ENCODE measurements at regions not wholly inside any gene's neighbourhood (a gene's known extent, or its start where the extent isn't known, plus 50 kb on each side); places are given as distances from the start of the nearest gene placed in this dataset.
"Not testable (repeated sequence)": the region's sequence is repeated elsewhere in the genome, so short reads cannot be mapped to it uniquely, and the experiment has no call there.

DNA sequence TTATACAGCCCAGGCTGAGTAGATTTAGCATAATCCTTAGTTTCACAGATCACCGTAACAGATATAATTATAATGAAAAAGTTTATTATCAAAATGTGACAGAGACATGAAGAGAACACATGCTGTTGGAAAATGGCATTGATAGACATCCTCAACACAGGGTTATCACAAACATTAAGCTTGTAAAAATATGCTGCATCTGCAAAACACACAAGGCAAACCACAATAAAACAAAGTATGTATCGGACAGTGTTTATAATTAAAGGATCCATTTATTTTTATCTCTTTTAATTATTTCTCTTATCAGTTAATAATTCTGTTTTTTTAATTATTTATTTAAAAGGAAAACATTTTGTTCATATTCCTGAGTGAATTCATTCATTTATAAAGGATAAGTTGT is 829.9 kb upstream of the CDH9 start:
- no peak for DNase-seq
- Histone ChIP-seq H3K27me3 (ENCODE audit: control insufficient read depth, insufficient read depth, low read length) (no peaks in the 10 kb centered on the region), H3K4me1 (ENCODE audit: control insufficient read depth, insufficient read depth, low read length) (no peaks in the 10 kb centered on the region), H3K36me3 (ENCODE audit: control insufficient read depth, insufficient read depth, low read length) (no peaks in the 10 kb centered on the region), H3K27ac (ENCODE audit: low read length) (no peak overlapping the region), H3K9me3 (ENCODE audit: control insufficient read depth, insufficient read depth, low read length) (no peaks in the 10 kb centered on the region), H3K4me3 (ENCODE audit: low read length) (no peak overlapping the region)
- ATAC-seq: no peak
- intact Hi-C loops (cut with micrococcal nuclease): no loop called here
- Mint-ChIP-seq H3K36me3 (peaks cover 19% of the 10 kb centered on the region), H3K27me3 (ENCODE audit: low read depth in 2 of 2) (no peaks in the 10 kb centered on the region), H3K4me1 (no peaks in the 10 kb centered on the region), H3K4me3 (no peak overlapping the region), H3K27ac (no peak overlapping the region), H3K9me3 (peaks cover 11 to 29% of the 10 kb centered on the region in 2 donors)
- no CpG with 5 or more reads among the region's 2 CpGs for WGBS (ENCODE audit: insufficient coverage)
- TF ChIP-seq, protein P1, sequence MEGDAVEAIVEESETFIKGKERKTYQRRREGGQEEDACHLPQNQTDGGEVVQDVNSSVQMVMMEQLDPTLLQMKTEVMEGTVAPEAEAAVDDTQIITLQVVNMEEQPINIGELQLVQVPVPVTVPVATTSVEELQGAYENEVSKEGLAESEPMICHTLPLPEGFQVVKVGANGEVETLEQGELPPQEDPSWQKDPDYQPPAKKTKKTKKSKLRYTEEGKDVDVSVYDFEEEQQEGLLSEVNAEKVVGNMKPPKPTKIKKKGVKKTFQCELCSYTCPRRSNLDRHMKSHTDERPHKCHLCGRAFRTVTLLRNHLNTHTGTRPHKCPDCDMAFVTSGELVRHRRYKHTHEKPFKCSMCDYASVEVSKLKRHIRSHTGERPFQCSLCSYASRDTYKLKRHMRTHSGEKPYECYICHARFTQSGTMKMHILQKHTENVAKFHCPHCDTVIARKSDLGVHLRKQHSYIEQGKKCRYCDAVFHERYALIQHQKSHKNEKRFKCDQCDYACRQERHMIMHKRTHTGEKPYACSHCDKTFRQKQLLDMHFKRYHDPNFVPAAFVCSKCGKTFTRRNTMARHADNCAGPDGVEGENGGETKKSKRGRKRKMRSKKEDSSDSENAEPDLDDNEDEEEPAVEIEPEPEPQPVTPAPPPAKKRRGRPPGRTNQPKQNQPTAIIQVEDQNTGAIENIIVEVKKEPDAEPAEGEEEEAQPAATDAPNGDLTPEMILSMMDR (IDR thresholded peaks at IDR 0.05): no peak

DNA sequence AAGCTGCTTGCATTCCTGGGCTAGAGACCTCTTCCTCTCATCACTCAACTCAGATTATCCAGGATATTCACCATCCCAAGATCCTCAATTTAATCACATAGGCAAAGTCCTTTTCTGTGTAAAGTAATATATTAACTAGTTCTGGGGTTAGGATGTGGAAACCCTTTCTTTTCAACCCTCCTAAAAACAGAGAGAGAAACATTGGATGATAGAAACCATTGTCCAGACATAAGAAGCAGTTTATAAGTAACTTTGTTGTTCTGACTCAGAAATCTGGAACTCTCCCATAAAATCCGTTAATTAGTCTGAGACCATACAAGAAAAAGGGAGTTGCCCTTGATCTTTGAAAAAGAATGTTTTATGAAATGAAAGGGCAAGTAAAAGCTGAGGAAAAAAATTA is 817.1 kb upstream of the CDH9 start:
- no peaks in the 10 kb centered on the region for H3K27me3 ChIP-seq (ENCODE audit: control insufficient read depth, insufficient read depth, low read length)
- H3K4me1 Mint-ChIP-seq: no peaks in the 10 kb centered on the region
- intact Hi-C loops (cut with micrococcal nuclease): no loop called here
- WGBS (ENCODE audit: insufficient coverage): no CpG with 5 or more reads among the region's 1 CpG
- DNase-seq (no peak), ATAC-seq (no peak)
- H3K27me3 Mint-ChIP-seq (ENCODE audit: low read depth in 2 of 2): no peaks in the 10 kb centered on the region
- no peaks in the 10 kb centered on the region for H3K36me3 ChIP-seq (ENCODE audit: control insufficient read depth, insufficient read depth, low read length)
- H3K9me3 ChIP-seq (ENCODE audit: control insufficient read depth, insufficient read depth, low read length): peaks cover 5% of the 10 kb centered on the region
- H3K9me3 Mint-ChIP-seq: peaks cover 15 to 19% of the 10 kb centered on the region in 2 donors
- H3K4me3 ChIP-seq (ENCODE audit: low read length): no peak overlapping the region
- TF ChIP-seq, protein P1 (IDR thresholded peaks at IDR 0.05): no peak
- H3K27ac Mint-ChIP-seq: no peak overlapping the region
- no peak overlapping the region for H3K4me3 Mint-ChIP-seq
- H3K27ac ChIP-seq (ENCODE audit: low read length): no peak overlapping the region
- peaks cover 24% of the 10 kb centered on the region for H3K36me3 Mint-ChIP-seq
- H3K4me1 ChIP-seq (ENCODE audit: control insufficient read depth, insufficient read depth, low read length): no peaks in the 10 kb centered on the region

DNA sequence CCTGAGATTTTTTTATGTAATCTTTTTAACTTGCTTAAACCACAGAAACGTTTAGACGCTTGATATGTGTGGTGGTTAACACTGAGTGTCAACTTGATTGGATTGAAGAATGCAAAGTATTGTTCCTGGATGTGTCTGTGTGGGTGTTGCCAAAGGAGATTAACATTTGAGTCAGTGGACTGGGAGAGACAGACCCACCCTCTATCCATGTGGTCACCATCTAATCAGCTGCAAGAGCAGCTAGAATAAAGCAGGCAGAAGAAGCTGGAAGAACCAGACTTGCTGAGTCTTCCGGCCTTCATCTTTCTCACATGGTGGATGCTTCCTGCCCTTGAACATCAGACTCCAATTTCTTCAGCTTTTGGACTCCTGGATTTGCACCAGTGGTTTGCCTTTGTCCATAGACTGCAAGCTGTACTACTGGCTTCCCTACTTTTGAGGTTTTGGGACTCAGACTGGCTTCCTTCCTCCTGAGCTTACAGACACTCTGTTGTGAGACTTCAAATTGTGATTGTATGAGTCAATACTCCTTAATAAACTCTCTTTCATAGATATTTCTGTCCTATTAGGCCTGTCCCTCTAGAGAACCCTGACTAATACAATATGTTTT is 816.0 kb upstream of the CDH9 start:
- H3K27ac Mint-ChIP-seq: no peak overlapping the region
- H3K27ac ChIP-seq (ENCODE audit: low read length): no peak overlapping the region
- H3K36me3 Mint-ChIP-seq: peaks cover 24% of the 10 kb centered on the region
- H3K9me3 Mint-ChIP-seq: peaks cover 17 to 21% of the 10 kb centered on the region in 2 donors
- intact Hi-C loops (cut with micrococcal nuclease): no loop called here
- no peaks in the 10 kb centered on the region for H3K36me3 ChIP-seq (ENCODE audit: control insufficient read depth, insufficient read depth, low read length)
- H3K9me3 ChIP-seq (ENCODE audit: control insufficient read depth, insufficient read depth, low read length): no peaks in the 10 kb centered on the region
- H3K4me3 Mint-ChIP-seq: no peak overlapping the region
- H3K4me1 Mint-ChIP-seq: no peaks in the 10 kb centered on the region
- H3K27me3 ChIP-seq (ENCODE audit: control insufficient read depth, insufficient read depth, low read length): no peaks in the 10 kb centered on the region
- TF ChIP-seq, protein P1 (IDR thresholded peaks at IDR 0.05): no peak
- no peaks in the 10 kb centered on the region for H3K27me3 Mint-ChIP-seq (ENCODE audit: low read depth in 2 of 2)
- H3K4me3 ChIP-seq (ENCODE audit: low read length): no peak overlapping the region
- ATAC-seq (no peak), DNase-seq (no peak)
- H3K4me1 ChIP-seq (ENCODE audit: control insufficient read depth, insufficient read depth, low read length): no peaks in the 10 kb centered on the region
- 47% methylated on average over 3 of the region's 3 CpGs for WGBS (ENCODE audit: insufficient coverage)

DNA sequence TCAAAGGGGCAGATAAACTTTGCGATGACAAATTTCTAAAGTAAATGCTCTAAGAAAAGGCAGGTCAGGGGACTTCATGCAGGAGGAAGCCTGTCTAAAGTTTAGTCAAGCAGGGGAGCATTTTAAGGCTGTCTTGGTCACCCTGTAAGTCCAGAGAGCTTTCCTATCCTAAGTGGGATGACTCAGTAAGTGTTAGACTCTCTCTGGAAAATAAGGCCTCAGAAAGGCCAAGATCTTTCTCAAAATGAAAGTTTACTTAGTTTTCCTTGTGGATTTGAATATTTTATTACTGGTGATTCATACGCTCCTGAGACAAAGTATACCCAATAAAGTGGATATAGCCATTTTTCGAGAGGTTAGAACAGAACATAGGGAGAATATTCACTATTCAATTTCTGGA is 806.9 kb upstream of the CDH9 start:
- DNase-seq (no peak), ATAC-seq (no peak)
- no peaks in the 10 kb centered on the region for H3K36me3 ChIP-seq (ENCODE audit: control insufficient read depth, insufficient read depth, low read length)
- H3K9me3 Mint-ChIP-seq: peaks cover 11 to 39% of the 10 kb centered on the region in 2 donors
- H3K4me3 ChIP-seq (ENCODE audit: low read length): no peak overlapping the region
- H3K4me1 ChIP-seq (ENCODE audit: control insufficient read depth, insufficient read depth, low read length): no peaks in the 10 kb centered on the region
- H3K27me3 Mint-ChIP-seq (ENCODE audit: low read depth in 2 of 2): no peaks in the 10 kb centered on the region
- WGBS (ENCODE audit: insufficient coverage): 93% methylated on average over 3 of the region's 3 CpGs
- TF ChIP-seq, protein P1 (IDR thresholded peaks at IDR 0.05): no peak
- H3K4me3 Mint-ChIP-seq: no peak overlapping the region
- intact Hi-C loops (cut with micrococcal nuclease): no loop called here
- H3K36me3 Mint-ChIP-seq: no peaks in the 10 kb centered on the region
- no peak overlapping the region for H3K27ac Mint-ChIP-seq
- peaks cover 9% of the 10 kb centered on the region for H3K9me3 ChIP-seq (ENCODE audit: control insufficient read depth, insufficient read depth, low read length)
- no peak overlapping the region for H3K27ac ChIP-seq (ENCODE audit: low read length)
- H3K4me1 Mint-ChIP-seq: no peaks in the 10 kb centered on the region
- no peaks in the 10 kb centered on the region for H3K27me3 ChIP-seq (ENCODE audit: control insufficient read depth, insufficient read depth, low read length)

DNA sequence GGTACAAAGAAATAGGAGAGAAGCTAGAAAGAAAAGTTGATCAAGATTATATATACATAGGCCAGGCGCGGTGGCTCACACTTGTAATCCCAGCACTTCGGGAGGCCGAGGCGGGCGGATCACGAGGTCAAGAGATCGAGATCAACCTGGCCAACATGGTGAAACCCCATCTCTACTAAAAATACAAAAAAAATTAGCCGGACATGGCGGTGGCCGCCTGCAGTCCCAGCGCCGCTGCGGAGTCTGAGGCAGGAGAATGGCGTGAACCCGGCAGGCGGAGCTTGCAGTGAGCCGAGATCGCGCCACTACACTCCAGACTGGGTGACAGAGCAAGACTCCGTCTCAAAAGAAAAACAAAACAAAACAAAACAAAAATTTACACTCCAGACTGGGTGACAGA is 798.3 kb upstream of the CDH9 start:
- WGBS (ENCODE audit: insufficient coverage): 91% methylated on average over 21 of the region's 21 CpGs
- H3K9me3 ChIP-seq (ENCODE audit: control insufficient read depth, insufficient read depth, low read length): peaks cover 15% of the 10 kb centered on the region
- H3K4me3 Mint-ChIP-seq; H3K4me1 ChIP-seq (ENCODE audit: control insufficient read depth, insufficient read depth, low read length); H3K4me1 Mint-ChIP-seq; DNase-seq; H3K27me3 Mint-ChIP-seq (ENCODE audit: low read depth in 2 of 2); H3K27ac ChIP-seq (ENCODE audit: low read length); H3K27me3 ChIP-seq (ENCODE audit: control insufficient read depth, insufficient read depth, low read length); intact Hi-C loops (cut with micrococcal nuclease); H3K4me3 ChIP-seq (ENCODE audit: low read length); ATAC-seq; H3K27ac Mint-ChIP-seq; H3K36me3 ChIP-seq (ENCODE audit: control insufficient read depth, insufficient read depth, low read length): not testable (repeated sequence)
- H3K9me3 Mint-ChIP-seq: peaks cover 16 to 33% of the 10 kb centered on the region in 2 donors
- H3K36me3 Mint-ChIP-seq: peaks cover 18% of the 10 kb centered on the region
